ENCODE measurements at regions not wholly inside any gene's neighbourhood (a gene's known extent, or its start where the extent isn't known, plus 50 kb on each side); places are given as distances from the start of the nearest gene placed in this dataset.

DNA sequence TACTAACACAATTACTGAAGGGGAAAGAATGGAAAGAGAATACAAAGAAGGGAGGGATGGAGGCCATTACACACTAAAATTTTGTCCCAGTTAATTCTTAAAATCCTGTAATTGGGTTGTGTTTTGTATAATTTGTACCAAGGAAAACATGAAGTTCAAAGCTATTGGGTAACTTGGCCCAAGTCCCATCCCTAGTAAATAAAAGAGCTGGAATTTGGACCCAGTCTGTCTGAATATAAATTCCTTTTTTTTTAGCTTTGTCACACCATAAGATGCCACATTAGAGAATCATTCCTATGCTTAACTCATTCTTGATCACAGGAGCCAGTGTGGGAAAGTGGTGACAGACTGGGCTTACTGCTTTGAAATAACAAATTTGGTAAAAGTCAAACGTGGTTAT, 66.8 kb upstream of the CBLN4 start:
- TF ChIP-seq, protein P1, sequence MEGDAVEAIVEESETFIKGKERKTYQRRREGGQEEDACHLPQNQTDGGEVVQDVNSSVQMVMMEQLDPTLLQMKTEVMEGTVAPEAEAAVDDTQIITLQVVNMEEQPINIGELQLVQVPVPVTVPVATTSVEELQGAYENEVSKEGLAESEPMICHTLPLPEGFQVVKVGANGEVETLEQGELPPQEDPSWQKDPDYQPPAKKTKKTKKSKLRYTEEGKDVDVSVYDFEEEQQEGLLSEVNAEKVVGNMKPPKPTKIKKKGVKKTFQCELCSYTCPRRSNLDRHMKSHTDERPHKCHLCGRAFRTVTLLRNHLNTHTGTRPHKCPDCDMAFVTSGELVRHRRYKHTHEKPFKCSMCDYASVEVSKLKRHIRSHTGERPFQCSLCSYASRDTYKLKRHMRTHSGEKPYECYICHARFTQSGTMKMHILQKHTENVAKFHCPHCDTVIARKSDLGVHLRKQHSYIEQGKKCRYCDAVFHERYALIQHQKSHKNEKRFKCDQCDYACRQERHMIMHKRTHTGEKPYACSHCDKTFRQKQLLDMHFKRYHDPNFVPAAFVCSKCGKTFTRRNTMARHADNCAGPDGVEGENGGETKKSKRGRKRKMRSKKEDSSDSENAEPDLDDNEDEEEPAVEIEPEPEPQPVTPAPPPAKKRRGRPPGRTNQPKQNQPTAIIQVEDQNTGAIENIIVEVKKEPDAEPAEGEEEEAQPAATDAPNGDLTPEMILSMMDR (conservative IDR thresholded peaks at IDR 0.05 in 1 of 2, IDR thresholded peaks at IDR 0.05 in 1 of 2; ENCODE audit: low read depth in 1 of 2, low read length in 2 of 2), result no peak
- TF ChIP-seq EZH2 (IDR thresholded peaks at IDR 0.05; ENCODE audit: low read length, missing control alignments), result no peak
